ENCODE measurements at regions not wholly inside any gene's neighbourhood (a gene's known extent, or its start where the extent isn't known, plus 50 kb on each side); places are given as distances from the start of the nearest gene placed in this dataset.

- Histone ChIP-seq H3K4me1 (ENCODE audit: control insufficient read depth in 2 of 3, insufficient read depth in 2 of 3, low read depth in 1 of 3, low read length in 3 of 3) (peaks cover 0 to 2% (median 0%) of the 10 kb centered on the region in 3 donors), H3K9ac (ENCODE audit: low read length in 3 of 3) (no peak overlapping the region)
- no peak for FAIRE-seq
Observed at GRCh38 chr1:201603613-201604232, 64.8 kb downstream of the NAV1 start.

GRCh38 chr1:201605385-201606010 is 66.6 kb downstream of the NAV1 start:
- FAIRE-seq: no peak
- Histone ChIP-seq H3K36me3 (ENCODE audit: control insufficient read depth in 2 of 3, insufficient read depth in 3 of 3, low read length in 3 of 3) (no peaks in the 10 kb centered on the region), H3K9ac (ENCODE audit: low read length in 3 of 3) (no peak overlapping the region), H3K4me3 (ENCODE audit: low read length in 3 of 3) (no peak overlapping the region), H3K27ac (ENCODE audit: low read depth in 2 of 2, low read length in 2 of 2) (no peak overlapping the region), H3K4me1 (ENCODE audit: control insufficient read depth in 2 of 3, insufficient read depth in 2 of 3, low read depth in 1 of 3, low read length in 3 of 3) (peaks cover 0 to 2% (median 0%) of the 10 kb centered on the region in 3 donors), H3K9me3 (ENCODE audit: control insufficient read depth in 2 of 3, insufficient read depth in 1 of 3, low read length in 3 of 3) (no peaks in the 10 kb centered on the region), H3K27me3 (ENCODE audit: control insufficient read depth, insufficient read depth, low read length) (no peaks in the 10 kb centered on the region)
- DNase-seq: peak in 1 of 5 donors; percentile 18
- TF ChIP-seq CTCF (IDR thresholded peaks at IDR 0.05; ENCODE audit: borderline replicate concordance, extremely low read depth, insufficient read depth): no peak
- intact Hi-C loops (cut with DNase I): no loop called here

More at GRCh38 chr1:201603613-201604232, 64.8 kb downstream of the NAV1 start:
- no peak for TF ChIP-seq CTCF (IDR thresholded peaks at IDR 0.05; ENCODE audit: borderline replicate concordance, extremely low read depth, insufficient read depth)
- Histone ChIP-seq H3K27me3 (ENCODE audit: control insufficient read depth, insufficient read depth, low read length) (no peaks in the 10 kb centered on the region), H3K4me3 (ENCODE audit: low read length in 3 of 3) (no peak overlapping the region), H3K27ac (ENCODE audit: low read depth in 2 of 2, low read length in 2 of 2) (no peak overlapping the region), H3K36me3 (ENCODE audit: control insufficient read depth in 2 of 3, insufficient read depth in 3 of 3, low read length in 3 of 3) (no peaks in the 10 kb centered on the region), H3K9me3 (ENCODE audit: control insufficient read depth in 2 of 3, insufficient read depth in 1 of 3, low read length in 3 of 3) (no peaks in the 10 kb centered on the region)
- no peak for DNase-seq
- intact Hi-C loops (cut with DNase I): no loop called here

GRCh38 chr1:201606096-201606495 is 67.2 kb downstream of the NAV1 start:
- Histone ChIP-seq H3K27ac (ENCODE audit: low read depth in 2 of 2, low read length in 2 of 2) (no peak overlapping the region), H3K4me1 (ENCODE audit: control insufficient read depth in 2 of 3, insufficient read depth in 2 of 3, low read depth in 1 of 3, low read length in 3 of 3) (peaks cover 0 to 2% (median 0%) of the 10 kb centered on the region in 3 donors), H3K9me3 (ENCODE audit: control insufficient read depth in 2 of 3, insufficient read depth in 1 of 3, low read length in 3 of 3) (no peaks in the 10 kb centered on the region), H3K36me3 (ENCODE audit: control insufficient read depth in 2 of 3, insufficient read depth in 3 of 3, low read length in 3 of 3) (no peaks in the 10 kb centered on the region), H3K27me3 (ENCODE audit: control insufficient read depth, insufficient read depth, low read length) (no peaks in the 10 kb centered on the region), H3K9ac (ENCODE audit: low read length in 3 of 3) (no peak overlapping the region), H3K4me3 (ENCODE audit: low read length in 3 of 3) (no peak overlapping the region)
- intact Hi-C loops (cut with DNase I): no loop called here
- FAIRE-seq (no peak), DNase-seq (peak in 1 of 5 donors; percentile 10)
- TF ChIP-seq CTCF (IDR thresholded peaks at IDR 0.05; ENCODE audit: borderline replicate concordance, extremely low read depth, insufficient read depth): no peak
